Calu3 (cell line): ENCODE measurements at regions not wholly inside any gene's neighbourhood (a gene's known extent, or its start where the extent isn't known, plus 50 kb on each side); places are given as distances from the start of the nearest gene placed in this dataset.
"Not testable (repeated sequence)": the region's sequence is repeated elsewhere in the genome, so short reads cannot be mapped to it uniquely, and the experiment has no call there.

ENCODE experiments used
- BruUV-seq: library from RNA; stranded (reverse); fragments of 400-500 nt; replicated peaks from 2 replicates; lab custom pipeline; 2021; lab: Mats Ljungman, UMichigan
- CTCF ChIA-PET: fragments of 300-600 bp; sonication (Branson Sonifier 250); formaldehyde crosslinking; loops from one replicate; lab custom pipeline; 2022; ENCODE audit warnings: antibody characterized with exemption; lab: Charles Lee
- DNase-seq: peaks from one replicate; pipeline ENCODE4 v3.0.0; 2022
- H3K27ac Mint-ChIP-seq: one replicate; pipeline ENCODE4 v1.8.0; 2022; ENCODE audit warnings: mixed read lengths; ENCODE audit not compliant: unreplicated experiment
- H3K27me3 Mint-ChIP-seq: one replicate; pipeline ENCODE4 v1.8.0; 2022; ENCODE audit warnings: mixed read lengths; ENCODE audit not compliant: unreplicated experiment
- H3K36me3 Mint-ChIP-seq: one replicate; pipeline ENCODE4 v1.8.0; 2022; ENCODE audit warnings: mild to moderate bottlenecking, moderate library complexity, mixed read lengths; ENCODE audit not compliant: insufficient read depth, unreplicated experiment
- H3K4me1 Mint-ChIP-seq: one replicate; pipeline ENCODE4 v1.8.0; 2022; ENCODE audit warnings: mild to moderate bottlenecking, low read depth, mixed read lengths; ENCODE audit not compliant: unreplicated experiment
- H3K4me3 Mint-ChIP-seq: one replicate; pipeline ENCODE4 v1.8.0; 2022; ENCODE audit warnings: mild to moderate bottlenecking, low read depth, moderate library complexity, mixed read lengths; ENCODE audit not compliant: unreplicated experiment
- H3K9me3 Mint-ChIP-seq: one replicate; pipeline ENCODE4 v1.8.0; 2022; ENCODE audit warnings: low read depth, mixed read lengths; ENCODE audit not compliant: unreplicated experiment
- intact Hi-C: fragments of 100-400 bp; cut with micrococcal nuclease; formaldehyde crosslinking; loops from one replicate; pipeline ENCODE4 v1.10.0; 2022; ENCODE audit not compliant: unreplicated experiment
- TF ChIP-seq, protein P1 (sequence below): fragments of 200-600 bp; IDR thresholded peaks from one replicate; pipeline ENCODE4 v1.8.0; 2022; ENCODE audit warnings: antibody characterized with exemption; ENCODE audit not compliant: unreplicated experiment

- no peaks in the 10 kb centered on the region for H3K4me1 Mint-ChIP-seq
- intact Hi-C loops, result no loop called here
- peaks cover 7% of the 10 kb centered on the region for H3K9me3 Mint-ChIP-seq
- BruUV-seq, result no TSS peak
- H3K27ac Mint-ChIP-seq, result no peak overlapping the region
- no peaks in the 10 kb centered on the region for H3K36me3 Mint-ChIP-seq
- DNase-seq, result no peak
- H3K4me3 Mint-ChIP-seq, result no peak overlapping the region
- no peaks in the 10 kb centered on the region for H3K27me3 Mint-ChIP-seq
- TF ChIP-seq, protein P1, sequence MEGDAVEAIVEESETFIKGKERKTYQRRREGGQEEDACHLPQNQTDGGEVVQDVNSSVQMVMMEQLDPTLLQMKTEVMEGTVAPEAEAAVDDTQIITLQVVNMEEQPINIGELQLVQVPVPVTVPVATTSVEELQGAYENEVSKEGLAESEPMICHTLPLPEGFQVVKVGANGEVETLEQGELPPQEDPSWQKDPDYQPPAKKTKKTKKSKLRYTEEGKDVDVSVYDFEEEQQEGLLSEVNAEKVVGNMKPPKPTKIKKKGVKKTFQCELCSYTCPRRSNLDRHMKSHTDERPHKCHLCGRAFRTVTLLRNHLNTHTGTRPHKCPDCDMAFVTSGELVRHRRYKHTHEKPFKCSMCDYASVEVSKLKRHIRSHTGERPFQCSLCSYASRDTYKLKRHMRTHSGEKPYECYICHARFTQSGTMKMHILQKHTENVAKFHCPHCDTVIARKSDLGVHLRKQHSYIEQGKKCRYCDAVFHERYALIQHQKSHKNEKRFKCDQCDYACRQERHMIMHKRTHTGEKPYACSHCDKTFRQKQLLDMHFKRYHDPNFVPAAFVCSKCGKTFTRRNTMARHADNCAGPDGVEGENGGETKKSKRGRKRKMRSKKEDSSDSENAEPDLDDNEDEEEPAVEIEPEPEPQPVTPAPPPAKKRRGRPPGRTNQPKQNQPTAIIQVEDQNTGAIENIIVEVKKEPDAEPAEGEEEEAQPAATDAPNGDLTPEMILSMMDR, result no peak
- CTCF ChIA-PET, result no interaction called here
Measured at GRCh38 chr6:140192018-140192417, 817.6 kb upstream of the CITED2 start.

DNA sequence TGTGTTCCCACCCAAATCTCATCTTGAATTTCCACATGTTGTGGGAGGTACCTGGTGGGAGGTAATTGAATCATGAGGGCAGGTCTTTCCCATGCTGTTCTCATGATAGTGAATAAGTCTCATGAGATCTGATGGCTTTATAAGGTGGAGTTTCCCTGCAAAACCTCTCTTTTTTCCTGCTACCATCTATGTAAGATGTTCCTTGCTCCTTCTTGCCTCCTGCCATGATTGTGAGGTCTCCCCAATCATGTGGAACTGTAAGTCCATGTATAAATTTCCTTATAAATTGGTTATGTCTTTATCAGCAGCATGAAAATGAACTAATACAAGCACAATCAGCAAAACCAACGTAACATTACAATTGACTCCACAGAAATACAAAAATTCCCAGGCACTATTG is 814.8 kb upstream of the CITED2 start:
- H3K4me1 Mint-ChIP-seq, CTCF ChIA-PET, BruUV-seq, H3K36me3 Mint-ChIP-seq, H3K4me3 Mint-ChIP-seq, DNase-seq, intact Hi-C loops, H3K27me3 Mint-ChIP-seq, H3K9me3 Mint-ChIP-seq, H3K27ac Mint-ChIP-seq: not testable (repeated sequence)

GRCh38 chr6:140185991-140186390 is 811.5 kb upstream of the CITED2 start:
- H3K27ac Mint-ChIP-seq, result no peak overlapping the region
- no peak for DNase-seq
- CTCF ChIA-PET, result no interaction called here
- peaks cover 5% of the 10 kb centered on the region for H3K9me3 Mint-ChIP-seq
- H3K36me3 Mint-ChIP-seq, result no peaks in the 10 kb centered on the region
- H3K27me3 Mint-ChIP-seq, result no peaks in the 10 kb centered on the region
- no peak overlapping the region for H3K4me3 Mint-ChIP-seq
- no TSS peak for BruUV-seq
- intact Hi-C loops, result no loop called here
- TF ChIP-seq, protein P1, result no peak
- H3K4me1 Mint-ChIP-seq, result no peaks in the 10 kb centered on the region

DNA sequence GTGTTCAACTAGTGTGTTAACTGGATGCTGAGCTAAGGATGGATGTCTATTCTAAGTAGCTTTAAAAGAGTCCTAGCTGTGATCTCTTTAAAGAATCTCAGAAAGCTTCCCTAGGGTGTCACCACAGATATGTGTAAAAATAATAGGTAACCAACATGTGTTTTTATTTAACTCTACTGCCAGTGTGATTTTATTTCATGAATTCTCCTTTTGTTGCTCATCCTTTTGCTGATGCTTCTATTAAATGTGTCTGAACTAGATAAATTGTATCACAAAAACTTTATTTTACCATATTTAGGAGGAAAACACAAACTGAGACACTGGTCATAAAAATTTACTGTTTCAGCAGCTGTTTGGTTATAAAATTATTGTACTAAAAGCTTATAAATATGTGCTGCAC is 809.4 kb upstream of the CITED2 start:
- H3K36me3 Mint-ChIP-seq, result no peaks in the 10 kb centered on the region
- CTCF ChIA-PET, result no interaction called here
- no TSS peak for BruUV-seq
- no peaks in the 10 kb centered on the region for H3K9me3 Mint-ChIP-seq
- intact Hi-C loops, result no loop called here
- no peaks in the 10 kb centered on the region for H3K27me3 Mint-ChIP-seq
- H3K27ac Mint-ChIP-seq, result no peak overlapping the region
- TF ChIP-seq, protein P1, result no peak
- no peak for DNase-seq
- H3K4me3 Mint-ChIP-seq, result no peak overlapping the region
- H3K4me1 Mint-ChIP-seq, result no peaks in the 10 kb centered on the region

- CTCF ChIA-PET, result no interaction called here
- no peaks in the 10 kb centered on the region for H3K9me3 Mint-ChIP-seq
Measured at GRCh38 chr6:140182821-140183220, 808.4 kb upstream of the CITED2 start.

More at GRCh38 chr6:140182821-140183220, 808.4 kb upstream of the CITED2 start:
- Mint-ChIP-seq H3K27me3 (no peaks in the 10 kb centered on the region), H3K36me3 (no peaks in the 10 kb centered on the region), H3K4me1 (no peaks in the 10 kb centered on the region), H3K4me3 (no peak overlapping the region), H3K27ac (no peak overlapping the region)
- TF ChIP-seq, protein P1, result no peak
- DNase-seq, result no peak
- intact Hi-C loops, result no loop called here
- no TSS peak for BruUV-seq
